ENCODE measurements at regions not wholly inside any gene's neighbourhood (a gene's known extent, or its start where the extent isn't known, plus 50 kb on each side); places are given as distances from the start of the nearest gene placed in this dataset.

GRCh38 chr10:80713398-80713928 lies 175.8 kb downstream of the SH2D4B start:
- TF ChIP-seq, protein P1, sequence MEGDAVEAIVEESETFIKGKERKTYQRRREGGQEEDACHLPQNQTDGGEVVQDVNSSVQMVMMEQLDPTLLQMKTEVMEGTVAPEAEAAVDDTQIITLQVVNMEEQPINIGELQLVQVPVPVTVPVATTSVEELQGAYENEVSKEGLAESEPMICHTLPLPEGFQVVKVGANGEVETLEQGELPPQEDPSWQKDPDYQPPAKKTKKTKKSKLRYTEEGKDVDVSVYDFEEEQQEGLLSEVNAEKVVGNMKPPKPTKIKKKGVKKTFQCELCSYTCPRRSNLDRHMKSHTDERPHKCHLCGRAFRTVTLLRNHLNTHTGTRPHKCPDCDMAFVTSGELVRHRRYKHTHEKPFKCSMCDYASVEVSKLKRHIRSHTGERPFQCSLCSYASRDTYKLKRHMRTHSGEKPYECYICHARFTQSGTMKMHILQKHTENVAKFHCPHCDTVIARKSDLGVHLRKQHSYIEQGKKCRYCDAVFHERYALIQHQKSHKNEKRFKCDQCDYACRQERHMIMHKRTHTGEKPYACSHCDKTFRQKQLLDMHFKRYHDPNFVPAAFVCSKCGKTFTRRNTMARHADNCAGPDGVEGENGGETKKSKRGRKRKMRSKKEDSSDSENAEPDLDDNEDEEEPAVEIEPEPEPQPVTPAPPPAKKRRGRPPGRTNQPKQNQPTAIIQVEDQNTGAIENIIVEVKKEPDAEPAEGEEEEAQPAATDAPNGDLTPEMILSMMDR (IDR thresholded peaks at IDR 0.05): no peak
- no peak for TF ChIP-seq POLR2A (IDR thresholded peaks at IDR 0.05)
- no peak for TF ChIP-seq POLR2AphosphoS5 (IDR thresholded peaks at IDR 0.05)

Data from breast epithelium (tissue), 3 donors.